ENCODE measurements at regions not wholly inside any gene's neighbourhood (a gene's known extent, or its start where the extent isn't known, plus 50 kb on each side); places are given as distances from the start of the nearest gene placed in this dataset.

DNA sequence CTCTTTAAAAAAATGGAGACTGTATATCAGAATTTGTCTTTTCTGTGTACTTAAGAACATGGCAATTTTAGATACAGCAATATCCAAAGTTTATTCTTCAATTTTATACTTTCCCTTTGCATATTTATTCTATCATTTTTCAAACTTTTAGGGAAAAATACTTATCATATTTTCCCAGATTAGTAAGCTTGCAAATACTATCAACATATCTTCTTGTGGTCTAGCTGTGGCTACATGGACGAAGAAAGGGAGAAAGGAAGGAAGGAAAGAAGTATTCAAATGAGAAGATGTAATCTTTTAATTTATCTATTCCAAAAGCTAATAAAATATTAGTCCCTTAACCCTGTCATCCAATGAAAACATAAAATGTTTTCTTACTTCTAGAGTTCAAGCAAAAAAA is 797.8 kb upstream of the GALNTL6 start:
- peaks cover 0 to 6% (median 2%) of the 10 kb centered on the region in 5 donors for H3K9me3 ChIP-seq (ENCODE audit: control insufficient read depth in 5 of 5, low read length in 5 of 5)
- H3K4me3 ChIP-seq (ENCODE audit: low read depth in 1 of 5, low read length in 5 of 5) = no peak overlapping the region
- no peak overlapping the region for H3K27ac ChIP-seq (ENCODE audit: low read depth, low read length)
- no peaks in the 10 kb centered on the region for H3K36me3 ChIP-seq (ENCODE audit: control insufficient read depth in 5 of 5, insufficient read depth in 5 of 5, low read length in 5 of 5)
- H3K9ac ChIP-seq (ENCODE audit: low read length in 5 of 5) = no peak overlapping the region
- H3K4me1 ChIP-seq (ENCODE audit: control insufficient read depth in 5 of 5, insufficient read depth in 5 of 5, low read length in 5 of 5) = no peaks in the 10 kb centered on the region
- H3K27me3 ChIP-seq (ENCODE audit: control insufficient read depth in 5 of 5, insufficient read depth in 4 of 5, low read length in 5 of 5) = no peaks in the 10 kb centered on the region

DNA sequence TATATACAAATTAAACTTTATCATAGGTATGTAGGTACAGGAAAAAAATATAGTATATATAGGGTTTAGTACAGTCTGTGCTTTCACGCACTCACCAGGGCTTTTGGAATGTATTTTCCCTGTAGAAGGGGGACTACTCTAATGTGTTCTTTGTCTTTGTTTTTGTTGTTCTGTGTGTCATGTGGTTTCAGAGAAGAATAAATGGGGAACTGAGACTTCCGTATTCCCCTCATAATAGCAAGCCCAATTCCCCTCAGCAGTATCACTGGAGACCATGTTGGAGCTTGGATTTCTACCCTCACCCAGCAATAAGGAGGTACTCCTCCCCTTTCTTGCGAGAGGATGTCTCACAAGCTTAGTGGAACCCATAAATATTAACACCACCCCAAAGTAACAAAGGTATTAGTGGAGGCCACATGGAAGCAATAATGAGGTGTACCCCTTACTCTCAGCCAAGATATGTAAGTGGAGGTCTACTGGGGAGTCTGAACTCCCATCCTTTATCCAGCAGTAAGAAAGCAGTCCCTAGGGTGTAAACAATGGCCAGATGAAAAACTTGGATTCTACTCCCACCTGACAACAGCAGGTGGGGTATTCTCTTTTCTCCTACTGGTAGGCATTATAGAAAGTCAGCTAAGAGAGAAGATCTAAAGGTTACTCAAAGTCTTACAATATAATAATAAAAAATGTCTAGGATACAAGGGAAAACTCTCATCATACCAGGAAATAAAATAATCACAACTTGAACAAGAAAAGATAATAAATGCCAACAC is 805.4 kb upstream of the GALNTL6 start:
- Histone ChIP-seq H3K27me3 (ENCODE audit: control insufficient read depth in 5 of 5, insufficient read depth in 4 of 5, low read length in 5 of 5) (no peaks in the 10 kb centered on the region), H3K27ac (ENCODE audit: low read depth, low read length) (no peak overlapping the region), H3K9me3 (ENCODE audit: control insufficient read depth in 5 of 5, low read length in 5 of 5) (peaks cover 0 to 6% (median 2%) of the 10 kb centered on the region in 5 donors), H3K4me1 (ENCODE audit: control insufficient read depth in 5 of 5, insufficient read depth in 5 of 5, low read length in 5 of 5) (no peaks in the 10 kb centered on the region), H3K36me3 (ENCODE audit: control insufficient read depth in 5 of 5, insufficient read depth in 5 of 5, low read length in 5 of 5) (no peaks in the 10 kb centered on the region), H3K4me3 (ENCODE audit: low read depth in 1 of 5, low read length in 5 of 5) (no peak overlapping the region), H3K9ac (ENCODE audit: low read length in 5 of 5) (no peak overlapping the region)

DNA sequence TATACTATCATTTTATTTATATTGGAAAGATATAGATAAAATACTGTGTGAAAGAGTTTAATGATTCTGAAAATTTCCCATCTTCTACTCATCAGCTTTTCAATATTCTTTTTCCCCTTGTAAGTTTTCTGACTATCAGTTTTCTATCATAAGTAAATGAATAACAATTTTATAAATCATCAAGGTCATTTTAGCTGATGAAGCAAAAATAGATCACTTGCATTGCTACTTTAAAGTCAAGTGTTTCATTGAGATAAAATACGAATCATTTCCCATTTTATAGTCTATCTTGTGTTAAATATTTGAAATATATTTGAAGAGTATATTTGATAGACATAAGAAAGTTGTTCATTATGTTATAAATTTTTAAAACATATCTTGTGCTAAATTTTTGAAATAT is 811.0 kb upstream of the GALNTL6 start:
- Histone ChIP-seq H3K9ac (ENCODE audit: low read length in 5 of 5) (no peak overlapping the region), H3K27me3 (ENCODE audit: control insufficient read depth in 5 of 5, insufficient read depth in 4 of 5, low read length in 5 of 5) (no peaks in the 10 kb centered on the region), H3K4me1 (ENCODE audit: control insufficient read depth in 5 of 5, insufficient read depth in 5 of 5, low read length in 5 of 5) (no peaks in the 10 kb centered on the region), H3K4me3 (ENCODE audit: low read depth in 1 of 5, low read length in 5 of 5) (no peak overlapping the region), H3K9me3 (ENCODE audit: control insufficient read depth in 5 of 5, low read length in 5 of 5) (peaks cover 0 to 2% (median 0%) of the 10 kb centered on the region in 5 donors), H3K27ac (ENCODE audit: low read depth, low read length) (no peak overlapping the region), H3K36me3 (ENCODE audit: control insufficient read depth in 5 of 5, insufficient read depth in 5 of 5, low read length in 5 of 5) (no peaks in the 10 kb centered on the region)

DNA sequence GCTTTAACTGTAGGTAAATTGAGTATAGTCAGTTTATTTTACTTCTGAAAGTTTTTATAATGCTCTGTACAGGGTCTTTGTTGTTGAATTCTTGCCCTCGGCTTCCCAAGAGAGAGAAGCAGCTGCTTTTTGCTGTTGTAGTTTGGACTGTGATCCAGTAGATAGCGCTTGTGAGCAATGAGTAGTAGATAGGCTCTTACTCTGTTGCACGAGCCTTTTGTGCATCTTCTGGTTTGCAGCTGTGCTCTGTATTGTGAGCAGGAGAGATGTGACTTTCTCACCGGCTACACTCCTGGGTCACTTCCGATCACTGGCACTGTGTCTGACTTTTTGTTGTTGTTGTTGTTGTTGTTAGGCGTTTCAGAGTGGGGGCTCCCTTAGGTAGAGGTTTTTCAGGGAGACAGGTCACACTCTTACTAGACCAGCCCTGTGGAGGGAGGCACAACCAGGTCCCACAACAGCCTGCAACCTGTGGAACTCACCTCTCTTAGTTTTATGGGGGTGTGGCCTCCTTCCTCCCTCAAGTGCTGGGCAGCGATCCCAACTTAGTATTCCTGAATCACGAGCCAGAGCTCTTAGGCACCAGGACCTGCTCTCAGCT is 822.1 kb upstream of the GALNTL6 start:
- Histone ChIP-seq H3K36me3 (ENCODE audit: control insufficient read depth in 5 of 5, insufficient read depth in 5 of 5, low read length in 5 of 5) (no peaks in the 10 kb centered on the region), H3K27ac (ENCODE audit: low read depth, low read length) (no peak overlapping the region), H3K27me3 (ENCODE audit: control insufficient read depth in 5 of 5, insufficient read depth in 4 of 5, low read length in 5 of 5) (no peaks in the 10 kb centered on the region), H3K4me1 (ENCODE audit: control insufficient read depth in 5 of 5, insufficient read depth in 5 of 5, low read length in 5 of 5) (no peaks in the 10 kb centered on the region), H3K4me3 (ENCODE audit: low read depth in 1 of 5, low read length in 5 of 5) (no peak overlapping the region), H3K9me3 (ENCODE audit: control insufficient read depth in 5 of 5, low read length in 5 of 5) (no peaks in the 10 kb centered on the region), H3K9ac (ENCODE audit: low read length in 5 of 5) (no peak overlapping the region)

DNA sequence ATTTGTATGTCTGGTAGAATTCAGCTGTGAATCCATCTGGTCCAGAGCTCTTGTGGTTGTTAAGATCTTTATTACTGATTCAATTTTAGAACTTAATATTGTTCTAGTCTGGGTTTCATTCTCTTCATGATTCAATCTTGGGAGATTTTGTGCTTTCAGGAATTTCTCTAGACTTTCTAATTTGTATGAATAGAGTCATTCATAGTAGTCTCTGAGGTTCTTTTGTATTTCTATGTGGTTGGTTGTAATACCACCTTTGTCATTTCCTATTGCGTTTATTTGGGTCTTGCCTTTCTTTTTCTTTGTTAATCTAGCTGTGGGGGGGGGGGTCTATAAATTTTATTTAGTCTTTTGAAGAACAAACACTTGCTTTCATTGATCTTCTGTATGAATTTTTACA is 824.8 kb upstream of the GALNTL6 start:
- Histone ChIP-seq H3K9ac (ENCODE audit: low read length in 5 of 5) (no peak overlapping the region), H3K4me1 (ENCODE audit: control insufficient read depth in 5 of 5, insufficient read depth in 5 of 5, low read length in 5 of 5) (no peaks in the 10 kb centered on the region), H3K9me3 (ENCODE audit: control insufficient read depth in 5 of 5, low read length in 5 of 5) (no peaks in the 10 kb centered on the region), H3K27me3 (ENCODE audit: control insufficient read depth in 5 of 5, insufficient read depth in 4 of 5, low read length in 5 of 5) (no peaks in the 10 kb centered on the region), H3K4me3 (ENCODE audit: low read depth in 1 of 5, low read length in 5 of 5) (no peak overlapping the region), H3K36me3 (ENCODE audit: control insufficient read depth in 5 of 5, insufficient read depth in 5 of 5, low read length in 5 of 5) (no peaks in the 10 kb centered on the region), H3K27ac (ENCODE audit: low read depth, low read length) (no peak overlapping the region)

DNA sequence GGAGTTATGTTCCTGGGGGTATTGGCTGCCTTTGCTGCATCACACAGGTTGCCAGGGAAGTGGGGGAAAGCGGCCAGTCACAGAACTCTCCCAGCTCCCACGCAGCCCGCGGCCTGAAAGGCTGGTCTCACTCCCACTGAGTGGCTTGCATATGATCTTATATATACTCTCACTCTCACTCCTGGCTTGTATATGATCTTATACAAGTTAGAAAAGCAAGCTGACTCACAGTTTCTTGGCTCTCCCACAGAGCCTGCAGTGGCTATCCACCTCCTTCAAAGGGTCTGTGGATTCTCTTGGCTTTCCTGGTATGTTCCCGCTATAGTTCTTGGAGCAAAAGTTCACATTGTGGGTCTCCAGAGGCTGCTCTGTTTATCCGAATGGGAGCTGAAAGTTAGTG is 833.5 kb upstream of the GALNTL6 start:
- no peak overlapping the region for H3K9ac ChIP-seq (ENCODE audit: low read length in 5 of 5)
- no peak overlapping the region for H3K27ac ChIP-seq (ENCODE audit: low read depth, low read length)
- H3K4me3 ChIP-seq (ENCODE audit: low read depth in 1 of 5, low read length in 5 of 5) = no peak overlapping the region
- H3K4me1 ChIP-seq (ENCODE audit: control insufficient read depth in 5 of 5, insufficient read depth in 5 of 5, low read length in 5 of 5) = no peaks in the 10 kb centered on the region
- no peaks in the 10 kb centered on the region for H3K27me3 ChIP-seq (ENCODE audit: control insufficient read depth in 5 of 5, insufficient read depth in 4 of 5, low read length in 5 of 5)
- H3K9me3 ChIP-seq (ENCODE audit: control insufficient read depth in 5 of 5, low read length in 5 of 5) = peaks cover 0 to 4% (median 0%) of the 10 kb centered on the region in 5 donors
- no peaks in the 10 kb centered on the region for H3K36me3 ChIP-seq (ENCODE audit: control insufficient read depth in 5 of 5, insufficient read depth in 5 of 5, low read length in 5 of 5)

DNA sequence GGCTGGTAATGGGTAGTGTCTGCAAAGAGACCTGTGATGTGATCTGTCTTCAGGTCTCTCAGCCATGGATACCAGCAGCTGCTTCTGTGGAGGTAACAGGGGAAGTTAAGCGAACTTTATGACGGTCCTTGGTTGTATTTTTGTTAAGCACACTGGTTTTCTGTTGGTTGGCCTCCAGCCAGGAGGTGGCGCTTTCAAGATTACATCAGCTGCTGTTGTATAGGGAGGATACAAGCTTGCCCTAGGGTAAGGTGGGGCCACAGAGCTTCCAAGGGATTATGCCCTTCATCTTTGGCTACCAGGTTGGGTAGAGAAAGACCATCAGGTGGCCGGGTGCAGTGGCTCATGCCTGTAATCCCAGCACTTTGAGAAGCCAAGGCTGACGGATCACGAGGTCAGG is 834.2 kb upstream of the GALNTL6 start:
- peaks cover 0 to 4% (median 0%) of the 10 kb centered on the region in 5 donors for H3K9me3 ChIP-seq (ENCODE audit: control insufficient read depth in 5 of 5, low read length in 5 of 5)
- no peaks in the 10 kb centered on the region for H3K27me3 ChIP-seq (ENCODE audit: control insufficient read depth in 5 of 5, insufficient read depth in 4 of 5, low read length in 5 of 5)
- no peak overlapping the region for H3K9ac ChIP-seq (ENCODE audit: low read length in 5 of 5)
- H3K36me3 ChIP-seq (ENCODE audit: control insufficient read depth in 5 of 5, insufficient read depth in 5 of 5, low read length in 5 of 5) = no peaks in the 10 kb centered on the region
- H3K4me3 ChIP-seq (ENCODE audit: low read depth in 1 of 5, low read length in 5 of 5) = no peak overlapping the region
- no peak overlapping the region for H3K27ac ChIP-seq (ENCODE audit: low read depth, low read length)
- no peaks in the 10 kb centered on the region for H3K4me1 ChIP-seq (ENCODE audit: control insufficient read depth in 5 of 5, insufficient read depth in 5 of 5, low read length in 5 of 5)

DNA sequence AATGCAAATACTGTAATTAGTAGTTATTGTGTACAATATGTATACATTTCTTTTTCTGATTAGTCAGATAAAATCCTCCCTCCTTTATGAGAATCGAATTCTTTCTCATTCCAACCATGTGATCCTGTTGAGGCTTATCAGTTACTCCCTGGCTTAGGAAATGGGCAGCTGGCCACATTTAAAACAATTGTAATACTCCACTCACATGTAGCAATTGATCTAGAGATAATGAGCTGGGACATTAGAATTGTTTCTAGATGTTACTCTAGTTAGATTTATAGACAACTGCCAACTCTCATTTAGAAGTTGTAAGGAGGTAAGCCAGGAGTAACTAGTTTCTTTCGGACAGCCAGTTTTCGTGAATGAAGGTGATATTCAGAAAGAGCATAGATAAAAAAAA is 859.3 kb upstream of the AADAT start:
- Histone ChIP-seq H3K27ac (ENCODE audit: low read depth, low read length) (no peak overlapping the region), H3K27me3 (ENCODE audit: control insufficient read depth in 5 of 5, insufficient read depth in 4 of 5, low read length in 5 of 5) (no peaks in the 10 kb centered on the region), H3K4me1 (ENCODE audit: control insufficient read depth in 5 of 5, insufficient read depth in 5 of 5, low read length in 5 of 5) (no peaks in the 10 kb centered on the region), H3K9ac (ENCODE audit: low read length in 5 of 5) (no peak overlapping the region), H3K9me3 (ENCODE audit: control insufficient read depth in 5 of 5, low read length in 5 of 5) (no peaks in the 10 kb centered on the region), H3K4me3 (ENCODE audit: low read depth in 1 of 5, low read length in 5 of 5) (no peak overlapping the region), H3K36me3 (ENCODE audit: control insufficient read depth in 5 of 5, insufficient read depth in 5 of 5, low read length in 5 of 5) (no peaks in the 10 kb centered on the region)

DNA sequence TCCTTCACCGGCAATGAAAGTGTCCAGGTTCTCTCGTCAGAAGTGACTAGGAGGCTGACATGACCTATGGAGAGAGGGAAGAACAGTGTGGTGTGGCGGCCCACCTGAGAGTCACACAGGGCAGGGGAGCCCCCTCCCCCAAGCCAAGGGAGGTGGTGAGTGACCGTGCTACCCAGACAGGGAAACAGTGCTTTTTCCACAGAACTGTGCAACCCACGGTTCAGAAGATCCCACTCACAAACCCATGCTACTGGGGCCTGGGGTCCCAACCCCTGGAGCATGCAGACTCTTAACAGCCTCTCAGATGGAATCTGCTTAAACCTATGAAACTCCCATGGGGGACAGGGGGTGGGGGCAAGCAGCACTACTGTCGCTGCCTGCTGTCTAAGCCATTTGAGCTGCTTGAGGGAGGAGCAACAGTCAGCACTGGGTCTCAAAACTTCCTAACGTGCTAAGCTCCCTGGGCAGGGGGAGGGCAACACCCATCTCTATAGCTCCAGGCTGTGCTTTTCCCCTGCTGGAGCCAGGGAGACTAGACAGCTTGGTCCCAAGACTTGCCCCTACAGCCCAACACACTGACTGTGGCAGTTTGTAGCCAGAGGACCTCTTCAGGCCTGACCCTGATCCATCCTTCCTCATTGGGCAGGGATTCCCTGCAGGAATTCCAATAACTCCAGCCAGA is 850.4 kb upstream of the AADAT start:
- peaks cover 0 to 3% (median 0%) of the 10 kb centered on the region in 5 donors for H3K9me3 ChIP-seq (ENCODE audit: control insufficient read depth in 5 of 5, low read length in 5 of 5)
- H3K36me3 ChIP-seq (ENCODE audit: control insufficient read depth in 5 of 5, insufficient read depth in 5 of 5, low read length in 5 of 5) = no peaks in the 10 kb centered on the region
- no peaks in the 10 kb centered on the region for H3K27me3 ChIP-seq (ENCODE audit: control insufficient read depth in 5 of 5, insufficient read depth in 4 of 5, low read length in 5 of 5)
- no peak overlapping the region for H3K27ac ChIP-seq (ENCODE audit: low read depth, low read length)
- no peak overlapping the region for H3K9ac ChIP-seq (ENCODE audit: low read length in 5 of 5)
- H3K4me3 ChIP-seq (ENCODE audit: low read depth in 1 of 5, low read length in 5 of 5) = no peak overlapping the region
- H3K4me1 ChIP-seq (ENCODE audit: control insufficient read depth in 5 of 5, insufficient read depth in 5 of 5, low read length in 5 of 5) = no peaks in the 10 kb centered on the region

DNA sequence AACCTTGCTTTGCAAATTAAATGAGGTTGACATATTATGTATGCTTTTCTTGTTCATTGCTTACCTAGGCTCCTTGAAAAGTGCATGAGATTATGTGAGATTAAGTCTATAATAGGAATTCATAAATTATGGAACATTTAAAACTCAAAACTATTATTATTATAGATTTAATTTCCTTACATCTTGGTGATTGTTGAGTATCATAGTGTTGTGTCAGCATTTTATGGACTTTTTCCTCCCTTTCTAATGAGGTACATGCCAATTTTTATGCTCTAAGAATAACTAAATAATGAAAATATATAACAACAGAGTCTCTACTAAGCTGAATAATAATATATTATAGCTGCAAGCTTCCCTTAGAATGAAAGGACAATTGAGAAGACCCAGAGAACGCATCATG is 848.8 kb upstream of the AADAT start:
- H3K9ac ChIP-seq (ENCODE audit: low read length in 5 of 5) = no peak overlapping the region
- H3K27ac ChIP-seq (ENCODE audit: low read depth, low read length) = no peak overlapping the region
- no peaks in the 10 kb centered on the region for H3K27me3 ChIP-seq (ENCODE audit: control insufficient read depth in 5 of 5, insufficient read depth in 4 of 5, low read length in 5 of 5)
- H3K36me3 ChIP-seq (ENCODE audit: control insufficient read depth in 5 of 5, insufficient read depth in 5 of 5, low read length in 5 of 5) = no peaks in the 10 kb centered on the region
- H3K4me1 ChIP-seq (ENCODE audit: control insufficient read depth in 5 of 5, insufficient read depth in 5 of 5, low read length in 5 of 5) = no peaks in the 10 kb centered on the region
- peaks cover 0 to 3% (median 0%) of the 10 kb centered on the region in 5 donors for H3K9me3 ChIP-seq (ENCODE audit: control insufficient read depth in 5 of 5, low read length in 5 of 5)
- H3K4me3 ChIP-seq (ENCODE audit: low read depth in 1 of 5, low read length in 5 of 5) = no peak overlapping the region
